ENCODE measurements at regions not wholly inside any gene's neighbourhood (a gene's known extent, or its start where the extent isn't known, plus 50 kb on each side); places are given as distances from the start of the nearest gene placed in this dataset.

- no peak for TF ChIP-seq CTCF (conservative IDR thresholded peaks at IDR 0.05; ENCODE audit: low read depth, low read length)
- TF ChIP-seq EZH2 (IDR thresholded peaks at IDR 0.05; ENCODE audit: borderline replicate concordance, low read depth, low read length, poor library complexity, severe bottlenecking) = no peak
Observed at GRCh38 chr3:176119826-176120225, 1077.5 kb downstream of the TBL1XR1 start.
